H9 (cell line): ENCODE measurements at regions not wholly inside any gene's neighbourhood (a gene's known extent, or its start where the extent isn't known, plus 50 kb on each side); places are given as distances from the start of the nearest gene placed in this dataset.
"Not testable (repeated sequence)": the region's sequence is repeated elsewhere in the genome, so short reads cannot be mapped to it uniquely, and the experiment has no call there.

Source experiments
- DNase-seq: peaks from one replicate; pipeline ENCODE4 v3.0.0-alpha.2; 2017
- H2AFZ ChIP-seq: one replicate; pipeline ENCODE4 v1.6.1; 2013; ENCODE audit warnings: mild to moderate bottlenecking, low read length, control low read depth, moderate library complexity
- H2AK5ac ChIP-seq: 2 replicates; pipeline ENCODE4 v1.6.1; 2013; ENCODE audit warnings: low read length, control low read depth, mixed read lengths; ENCODE audit not compliant: insufficient read length
- H2BK120ac ChIP-seq: one replicate; pipeline ENCODE4 v1.6.1; 2013; ENCODE audit warnings: low read depth, mild to moderate bottlenecking, low read length, control low read depth, inconsistent platforms; ENCODE audit not compliant: poor library complexity, severe bottlenecking
- H2BK12ac ChIP-seq: 2 replicates; pipeline ENCODE4 v1.6.1; 2013; ENCODE audit warnings: low read length, control low read depth, mixed read lengths, low read depth; ENCODE audit not compliant: insufficient read length
- H2BK15ac ChIP-seq: 2 replicates; pipeline ENCODE4 v1.6.1; 2013; ENCODE audit warnings: low read depth, low read length, control low read depth
- H2BK20ac ChIP-seq: one replicate; pipeline ENCODE4 v1.6.1; 2013; ENCODE audit warnings: low read depth, mild to moderate bottlenecking, low read length, control low read depth, inconsistent platforms; ENCODE audit not compliant: poor library complexity, severe bottlenecking
- H2BK5ac ChIP-seq: 2 replicates; pipeline ENCODE4 v1.6.1; 2013; ENCODE audit warnings: low read length, control low read depth, mixed read lengths; ENCODE audit not compliant: insufficient read length
- H3K14ac ChIP-seq: 2 replicates; pipeline ENCODE4 v1.6.1; 2013; ENCODE audit warnings: low read length, control low read depth; ENCODE audit not compliant: insufficient read depth
- H3K18ac ChIP-seq: 2 replicates; pipeline ENCODE4 v1.6.1; 2013; ENCODE audit warnings: low read depth, mild to moderate bottlenecking, mixed read lengths, low read length, control low read depth; ENCODE audit not compliant: insufficient read length
- H3K23ac ChIP-seq: 2 replicates; pipeline ENCODE4 v1.6.1; 2013; ENCODE audit warnings: low read length, control low read depth, mixed read lengths, low read depth; ENCODE audit not compliant: insufficient read length
- H3K23me2 ChIP-seq: 2 replicates; pipeline ENCODE4 v1.6.1; 2013; ENCODE audit warnings: low read depth, mild to moderate bottlenecking, mixed read lengths, low read length, control low read depth; ENCODE audit not compliant: insufficient read length, poor library complexity, severe bottlenecking
- H3K27ac ChIP-seq: 2 replicates; pipeline ENCODE4 v1.5.1; 2013; ENCODE audit warnings: low read length, control low read depth, mixed read lengths, low read depth; ENCODE audit not compliant: insufficient read length
- H3K27me3 ChIP-seq: 2 replicates; pipeline ENCODE4 v1.6.1; 2013; ENCODE audit warnings: low read length, control low read depth, inconsistent platforms; ENCODE audit not compliant: insufficient read depth
- H3K4ac ChIP-seq: 2 replicates; pipeline ENCODE4 v1.6.1; 2013; ENCODE audit warnings: low read depth, mild to moderate bottlenecking, control low read depth, inconsistent platforms, low read length, moderate library complexity
- H3K4me1 ChIP-seq: 2 replicates; pipeline ENCODE4 v1.6.1; 2013; ENCODE audit warnings: low read length, control low read depth, inconsistent platforms; ENCODE audit not compliant: insufficient read depth
- H3K4me2 ChIP-seq: 2 replicates; pipeline ENCODE4 v1.6.1; 2013; ENCODE audit warnings: low read length, control low read depth, mixed read lengths; ENCODE audit not compliant: insufficient read length, insufficient read depth
- H3K56ac ChIP-seq: 2 replicates; pipeline ENCODE4 v1.6.1; 2013; ENCODE audit warnings: low read depth, mild to moderate bottlenecking, mixed read lengths, low read length, control low read depth; ENCODE audit not compliant: insufficient read length
- H3K79me1 ChIP-seq: 2 replicates; pipeline ENCODE4 v1.6.1; 2013; ENCODE audit warnings: low read depth, mild to moderate bottlenecking, moderate library complexity, low read length, control low read depth, inconsistent platforms; ENCODE audit not compliant: insufficient read depth, poor library complexity, severe bottlenecking
- H3K79me2 ChIP-seq: 2 replicates; pipeline ENCODE4 v1.6.1; 2013; ENCODE audit warnings: low read length, control low read depth, inconsistent platforms; ENCODE audit not compliant: insufficient read depth
- H3K9ac ChIP-seq: 2 replicates; pipeline ENCODE4 v1.6.1; 2013; ENCODE audit warnings: low read length, control low read depth, mixed read lengths; ENCODE audit not compliant: insufficient read length; ENCODE audit errors: extremely low read depth
- H3K9me3 ChIP-seq: one replicate; pipeline ENCODE4 v1.6.1; 2013; ENCODE audit warnings: low read depth, low read length, inconsistent platforms; ENCODE audit not compliant: control insufficient read depth
- H3T11ph ChIP-seq: one replicate; pipeline ENCODE4 v1.6.1; 2013; ENCODE audit warnings: mild to moderate bottlenecking, low read length, control low read depth, inconsistent platforms
- H4K20me1 ChIP-seq: one replicate; pipeline ENCODE4 v1.6.1; 2013; ENCODE audit not compliant: control insufficient read depth, insufficient read length, insufficient read depth
- H4K5ac ChIP-seq: 2 replicates; pipeline ENCODE4 v1.6.1; 2013; ENCODE audit warnings: low read depth, mild to moderate bottlenecking, mixed read lengths, low read length, control low read depth; ENCODE audit not compliant: insufficient read length
- H4K8ac ChIP-seq: replicated peaks from 2 replicates; pipeline ENCODE4 v1.6.1; 2013; ENCODE audit warnings: low read length, control low read depth, mixed read lengths, low read depth; ENCODE audit not compliant: insufficient read length
- H4K91ac ChIP-seq: 2 replicates; pipeline ENCODE4 v1.6.1; 2013; ENCODE audit warnings: low read depth, mild to moderate bottlenecking, moderate library complexity, mixed read lengths, low read length, control low read depth; ENCODE audit not compliant: insufficient read length
- H3K27ac Mint-ChIP-seq, 3 experiments: 2 replicates in 2 of 3; 3 replicates in 1 of 3; pipeline ENCODE4 v1.8.0; 2020 to 2021; ENCODE audit warnings: mixed read lengths in 3 of 3, mild to moderate bottlenecking in 1 of 3, moderate library complexity in 1 of 3
- H3K27me3 Mint-ChIP-seq: 2 replicates; pipeline ENCODE4 v1.8.0; 2021; ENCODE audit warnings: low read depth, mild to moderate bottlenecking, moderate library complexity, mixed read lengths
- H3K36me3 Mint-ChIP-seq, 3 experiments: 2 replicates in 2 of 3; 3 replicates in 1 of 3; pipeline ENCODE4 v1.8.0; 2020 to 2021; ENCODE audit warnings: low read depth in 3 of 3, mixed read lengths in 3 of 3; ENCODE audit not compliant: insufficient read depth in 1 of 3
- H3K4me1 Mint-ChIP-seq, 2 experiments: 2 replicates each; pipeline ENCODE4 v1.8.0; 2020; ENCODE audit warnings: mixed read lengths in 2 of 2
- H3K4me3 Mint-ChIP-seq, 2 experiments: 2 replicates in 1 of 2; 3 replicates in 1 of 2; pipeline ENCODE4 v1.8.0; 2020 to 2021; ENCODE audit warnings: mild to moderate bottlenecking in 2 of 2, mixed read lengths in 2 of 2, moderate library complexity in 1 of 2
- H3K9me3 Mint-ChIP-seq, 2 experiments: 2 replicates in 1 of 2; 3 replicates in 1 of 2; pipeline ENCODE4 v1.8.0; 2020; ENCODE audit warnings: mild to moderate bottlenecking in 2 of 2, mixed read lengths in 2 of 2, moderate library complexity in 1 of 2
- WGBS: extraction: QIAGEN DNeasy Blood & Tissue Kit; methylation state at CpG from one replicate; pipeline ENCODE4 v1.1.7; 2013; ENCODE audit warnings: missing lambda C conversion rate, low lambda C conversion rate, mixed read lengths; ENCODE audit not compliant: insufficient read length; ENCODE audit errors: extremely low coverage; 5-methylcytosine and 5-hydroxymethylcytosine counted together
- TF ChIP-seq, protein P1 (sequence below): fragments of 200-600 bp; sonication (generic); conservative IDR thresholded peaks from 3 replicates; pipeline ENCODE4 v1.8.0; 2021; ENCODE audit warnings: antibody characterized with exemption, mild to moderate bottlenecking

GRCh38 chr2:194661431-194661830, 995.6 kb upstream of the SLC39A10 start:
- Histone ChIP-seq H3K79me1 (no peaks in the 10 kb centered on the region), H2BK12ac (no peak overlapping the region), H3K23me2 (no peaks in the 10 kb centered on the region), H4K8ac (no peak overlapping the region), H3K14ac (no peak overlapping the region), H3K4me2 (no peak overlapping the region), H3K4ac (no peak overlapping the region), H3K79me2 (no peaks in the 10 kb centered on the region), H3K27me3 (no peaks in the 10 kb centered on the region), H4K20me1 (no peaks in the 10 kb centered on the region), H3K9ac (no peak overlapping the region), H3K18ac (no peak overlapping the region), H2BK20ac (no peak overlapping the region), H3K23ac (no peak overlapping the region), H4K5ac (no peak overlapping the region), H3K27ac (no peak overlapping the region), H3K9me3 (no peaks in the 10 kb centered on the region), H2AK5ac (no peak overlapping the region), H2BK120ac (no peak overlapping the region), H4K91ac (no peak overlapping the region), H2BK15ac (no peak overlapping the region), H3K4me1 (no peaks in the 10 kb centered on the region), H2BK5ac (no peak overlapping the region), H2AFZ (no peak overlapping the region), H3T11ph (no peak overlapping the region), H3K56ac (no peak overlapping the region)
- Mint-ChIP-seq H3K4me1 (no peaks in the 10 kb centered on the region), H3K4me3 (no peak overlapping the region), H3K36me3 (no peaks in the 10 kb centered on the region), H3K9me3 (no peaks in the 10 kb centered on the region), H3K27ac (no peak overlapping the region), H3K27me3 (no peaks in the 10 kb centered on the region)
- DNase-seq = no peak
- TF ChIP-seq, protein P1, sequence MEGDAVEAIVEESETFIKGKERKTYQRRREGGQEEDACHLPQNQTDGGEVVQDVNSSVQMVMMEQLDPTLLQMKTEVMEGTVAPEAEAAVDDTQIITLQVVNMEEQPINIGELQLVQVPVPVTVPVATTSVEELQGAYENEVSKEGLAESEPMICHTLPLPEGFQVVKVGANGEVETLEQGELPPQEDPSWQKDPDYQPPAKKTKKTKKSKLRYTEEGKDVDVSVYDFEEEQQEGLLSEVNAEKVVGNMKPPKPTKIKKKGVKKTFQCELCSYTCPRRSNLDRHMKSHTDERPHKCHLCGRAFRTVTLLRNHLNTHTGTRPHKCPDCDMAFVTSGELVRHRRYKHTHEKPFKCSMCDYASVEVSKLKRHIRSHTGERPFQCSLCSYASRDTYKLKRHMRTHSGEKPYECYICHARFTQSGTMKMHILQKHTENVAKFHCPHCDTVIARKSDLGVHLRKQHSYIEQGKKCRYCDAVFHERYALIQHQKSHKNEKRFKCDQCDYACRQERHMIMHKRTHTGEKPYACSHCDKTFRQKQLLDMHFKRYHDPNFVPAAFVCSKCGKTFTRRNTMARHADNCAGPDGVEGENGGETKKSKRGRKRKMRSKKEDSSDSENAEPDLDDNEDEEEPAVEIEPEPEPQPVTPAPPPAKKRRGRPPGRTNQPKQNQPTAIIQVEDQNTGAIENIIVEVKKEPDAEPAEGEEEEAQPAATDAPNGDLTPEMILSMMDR = no peak
- WGBS = no CpG with 5 or more reads among the region's 2 CpGs

DNA sequence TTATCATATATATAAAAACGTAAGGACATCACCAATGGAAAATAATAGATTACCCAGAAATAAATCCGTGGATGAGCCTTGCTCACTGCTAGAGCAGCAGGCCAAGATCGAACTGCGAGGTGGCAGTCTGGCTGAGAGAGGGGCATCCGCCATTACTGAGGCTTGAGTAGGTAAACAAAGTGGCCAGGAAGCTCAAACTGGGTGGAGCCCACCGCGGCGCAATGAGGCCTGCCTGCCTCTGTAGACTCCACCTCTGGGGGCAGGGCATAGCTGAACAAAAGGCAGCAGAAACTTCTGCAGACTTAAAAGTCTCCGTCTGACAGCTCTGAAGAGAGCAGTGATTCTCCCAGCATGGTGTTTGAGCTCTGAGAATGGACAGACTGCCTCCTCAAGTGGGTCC, 1018.0 kb upstream of the SLC39A10 start:
- not testable (repeated sequence) for H3K14ac ChIP-seq, H3K4me1 ChIP-seq, H3T11ph ChIP-seq, H3K79me1 ChIP-seq, H2BK5ac ChIP-seq, H2BK20ac ChIP-seq, H3K36me3 Mint-ChIP-seq, H4K8ac ChIP-seq, H2BK120ac ChIP-seq, H3K27me3 Mint-ChIP-seq, H2AFZ ChIP-seq, H3K4me3 Mint-ChIP-seq, H4K91ac ChIP-seq, H3K27ac Mint-ChIP-seq, H3K23me2 ChIP-seq, H3K9ac ChIP-seq, H3K4me1 Mint-ChIP-seq, H2AK5ac ChIP-seq, H3K23ac ChIP-seq, H3K56ac ChIP-seq, H3K18ac ChIP-seq, H2BK15ac ChIP-seq, H3K79me2 ChIP-seq, H3K9me3 ChIP-seq, H3K4me2 ChIP-seq, H3K27ac ChIP-seq, H4K5ac ChIP-seq, H3K27me3 ChIP-seq, DNase-seq, H4K20me1 ChIP-seq, H3K4ac ChIP-seq, H2BK12ac ChIP-seq
- no CpG with 5 or more reads among the region's 9 CpGs for WGBS
- peaks cover 3 to 10% of the 10 kb centered on the region in 2 experiments; a peak in 3 of 5 replicates for H3K9me3 Mint-ChIP-seq
